HEK293 (cell line): ENCODE measurements at regions not wholly inside any gene's neighbourhood (a gene's known extent, or its start where the extent isn't known, plus 50 kb on each side); places are given as distances from the start of the nearest gene placed in this dataset.
"Not testable (repeated sequence)": the region's sequence is repeated elsewhere in the genome, so short reads cannot be mapped to it uniquely, and the experiment has no call there.

Source experiments
- CTCF ChIA-PET: fragments of 350-600 bp; formaldehyde crosslinking; extraction: SDS; loops from one replicate; lab custom pipeline; 2021; ENCODE audit warnings: antibody characterized with exemption; lab: Yijun Ruan, JAX
- POLR2A ChIA-PET: fragments of 300-600 bp; formaldehyde crosslinking; extraction: SDS; loops from one replicate; lab custom pipeline; 2020; ENCODE audit warnings: antibody characterized with exemption, inconsistent platforms; lab: Yijun Ruan, JAX
- H3K27ac ChIP-seq: fragments of 200-500 bp; sonication (Bioruptor generic); 2 replicates; pipeline ENCODE4 v1.5.1; 2014; ENCODE audit warnings: low read depth, low read length, control low read depth, inconsistent platforms; ENCODE audit errors: extremely low read depth
- H3K36me3 ChIP-seq, 2 experiments: fragments of 200-500 bp in 1 of 2; sonication (Bioruptor generic) in 1 of 2; 1 replicate in 1 of 2; 2 replicates in 1 of 2; pipeline ENCODE4 v1.5.1; 2014 to 2017; ENCODE audit warnings: inconsistent platforms in 2 of 2, low read length in 2 of 2; ENCODE audit not compliant: control insufficient read depth in 2 of 2, insufficient read depth in 1 of 2
- H3K4me1 ChIP-seq: fragments of 200-500 bp; sonication (Bioruptor generic); 2 replicates; pipeline ENCODE4 v1.5.1; 2014; ENCODE audit warnings: mild to moderate bottlenecking, low read length, inconsistent platforms; ENCODE audit not compliant: control insufficient read depth, insufficient read depth
- H3K4me3 ChIP-seq: 2 replicates; pipeline ENCODE4 v1.5.1; 2011; ENCODE audit warnings: low read depth, mild to moderate bottlenecking, control low read depth, low read length, moderate library complexity
- H3K9me3 ChIP-seq: fragments of 200-500 bp; sonication (Bioruptor generic); 2 replicates; pipeline ENCODE4 v1.5.1; 2014; ENCODE audit warnings: low read depth, low read length, inconsistent platforms; ENCODE audit not compliant: control insufficient read depth, insufficient read depth
- CTCF ChIP-seq: fragments of 450-650 bp; formaldehyde crosslinking; IDR thresholded peaks from 2 replicates; pipeline ENCODE4 v1.5.1; 2016; ENCODE audit warnings: missing biosample characterization, missing genetic modification characterization
- EGR2 ChIP-seq: fragments of 450-650 bp; formaldehyde crosslinking; IDR thresholded peaks from 2 replicates; pipeline ENCODE4 v1.5.1; 2016; ENCODE audit warnings: low read depth, missing biosample characterization, missing genetic modification characterization
- SETDB1 ChIP-seq: IDR thresholded peaks from one replicate; pipeline ENCODE4 v1.6.1; 2017; ENCODE audit warnings: mild to moderate bottlenecking, low read length, moderate library complexity, mixed read lengths; ENCODE audit not compliant: insufficient read length
- ZBTB6 ChIP-seq: fragments of 450-650 bp; formaldehyde crosslinking; IDR thresholded peaks from 2 replicates; pipeline ENCODE4 v1.5.1; 2017; ENCODE audit warnings: missing biosample characterization, missing genetic modification characterization
- ZNF148 ChIP-seq: fragments of 450-650 bp; formaldehyde crosslinking; IDR thresholded peaks from 2 replicates; pipeline ENCODE4 v1.5.0; 2017; ENCODE audit warnings: missing biosample characterization, missing genetic modification characterization, borderline replicate concordance
- ZNF19 ChIP-seq: fragments of 450-650 bp; formaldehyde crosslinking; IDR thresholded peaks from 2 replicates; pipeline ENCODE4; 2016; ENCODE audit warnings: missing biosample characterization, missing genetic modification characterization, low read depth
- ZNF292 ChIP-seq: fragments of 450-650 bp; formaldehyde crosslinking; IDR thresholded peaks from 2 replicates; pipeline ENCODE4 v1.5.1; 2016; ENCODE audit warnings: low read depth, missing biosample characterization, missing genetic modification characterization, borderline replicate concordance
- ZNF580 ChIP-seq: fragments of 450-650 bp; formaldehyde crosslinking; IDR thresholded peaks from 2 replicates; pipeline ENCODE4 v1.5.1; 2016; ENCODE audit warnings: missing biosample characterization, missing genetic modification characterization
- ZNF600 ChIP-seq: fragments of 450-650 bp; formaldehyde crosslinking; IDR thresholded peaks from 2 replicates; pipeline ENCODE4 v1.5.1; 2016; ENCODE audit warnings: missing biosample characterization, missing genetic modification characterization
- ZNF639 ChIP-seq: fragments of 450-650 bp; formaldehyde crosslinking; IDR thresholded peaks from 2 replicates; pipeline ENCODE4 v1.5.1; 2016; ENCODE audit warnings: missing biosample characterization, missing genetic modification characterization
- ZNF747 ChIP-seq: fragments of 450-650 bp; formaldehyde crosslinking; IDR thresholded peaks from 2 replicates; pipeline ENCODE4 v1.5.1; 2016; ENCODE audit warnings: missing biosample characterization, missing genetic modification characterization

- TF ChIP-seq CTCF: no peak
- TF ChIP-seq ZNF580 (tag by site-specific recombination): no peak
- no peak for TF ChIP-seq ZNF747 (tag by site-specific recombination)
- no peak for TF ChIP-seq SETDB1
Observed at GRCh38 chr10:15954188-15954587, 93.9 kb upstream of the MINDY3 start (continued).

GRCh38 chr10:15960277-15960676 is 100.0 kb upstream of the MINDY3 start:
- no peaks in the 10 kb centered on the region for H3K36me3 ChIP-seq
- TF ChIP-seq ZNF19 (no peak), ZNF292 (tag by site-specific recombination) (no peak), ZNF600 (tag by site-specific recombination) (no peak), EGR2 (tag by site-specific recombination) (no peak), ZBTB6 (tag by site-specific recombination) (no peak), ZNF639 (no peak), CTCF (no peak), SETDB1 (no peak)
- ChIA-PET CTCF (no interaction called here), POLR2A (no interaction called here)
- no peak overlapping the region for H3K27ac ChIP-seq
- no peaks in the 10 kb centered on the region for H3K4me1 ChIP-seq
- no peaks in the 10 kb centered on the region for H3K9me3 ChIP-seq
- no peak overlapping the region for H3K4me3 ChIP-seq

GRCh38 chr10:15972736-15973135 is 112.4 kb upstream of the MINDY3 start:
- CTCF ChIA-PET, H3K36me3 ChIP-seq, H3K4me1 ChIP-seq, H3K9me3 ChIP-seq, H3K27ac ChIP-seq, POLR2A ChIA-PET, H3K4me3 ChIP-seq: not testable (repeated sequence)

GRCh38 chr10:15985690-15986089 is 125.4 kb upstream of the MINDY3 start:
- CTCF ChIA-PET: interaction anchor here (0.6 kb wide), 1 partner anchor 129 kb away, joined by 3 read pairs; no protein-coding TSS in a partner anchor
- POLR2A ChIA-PET: no interaction called here
- Histone ChIP-seq H3K4me3 (no peak overlapping the region), H3K4me1 (no peaks in the 10 kb centered on the region), H3K36me3 (no peaks in the 10 kb centered on the region), H3K9me3 (no peaks in the 10 kb centered on the region), H3K27ac (no peak overlapping the region)
- TF ChIP-seq ZNF148 (tag by site-specific recombination): no peak
